Common myeloid progenitor, CD34-positive (primary cell): ENCODE measurements at regions not wholly inside any gene's neighbourhood (a gene's known extent, or its start where the extent isn't known, plus 50 kb on each side); places are given as distances from the start of the nearest gene placed in this dataset.

Source experiments
- CTCF ChIA-PET: fragments of 350-600 bp; sonication (Branson Sonifier 250); formaldehyde crosslinking; loops from one replicate; lab custom pipeline; 2021; ENCODE audit warnings: antibody characterized with exemption; lab: Charles Lee
- POLR2A ChIA-PET: fragments of 350-600 bp; sonication (Branson Sonifier 250); formaldehyde crosslinking; loops from one replicate; lab custom pipeline; 2021; ENCODE audit warnings: antibody characterized with exemption; lab: Charles Lee
- DNase-seq, 3 donors: peaks; one replicate each; pipeline versions ENCODE4 v3.0.0 to v3.0.0-alpha.2; 2013
- H3K27ac ChIP-seq, 2 experiments: 1 replicate in 1 of 2; 2 replicates in 1 of 2; pipeline ENCODE4 v1.7.0; 2013; ENCODE audit warnings: inconsistent platforms in 2 of 2, low read length in 2 of 2, mild to moderate bottlenecking in 2 of 2, low read depth in 1 of 2, moderate library complexity in 1 of 2; ENCODE audit not compliant: severe bottlenecking in 2 of 2, insufficient read depth in 1 of 2, poor library complexity in 1 of 2
- H3K27me3 ChIP-seq, 5 experiments: replicated peaks in 2 of 5; 1 replicate in 3 of 5; 2 replicates in 2 of 5; pipeline versions ENCODE4 v1.6.1 to v1.7.0; 2013; ENCODE audit warnings: low read length in 4 of 5, mild to moderate bottlenecking in 2 of 5, moderate library complexity in 2 of 5, inconsistent platforms in 1 of 5; ENCODE audit not compliant: insufficient read depth in 5 of 5, control insufficient read depth in 4 of 5
- H3K36me3 ChIP-seq, 4 experiments: 1 replicate in 2 of 4; 2 replicates in 2 of 4; pipeline versions ENCODE4 v1.6.1 to v1.7.0; 2013; ENCODE audit warnings: low read length in 3 of 4, control low read depth in 1 of 4, mild to moderate bottlenecking in 1 of 4; ENCODE audit not compliant: control insufficient read depth in 4 of 4, insufficient read depth in 4 of 4
- H3K4me1 ChIP-seq, 4 experiments: 1 replicate in 3 of 4; 2 replicates in 1 of 4; pipeline versions ENCODE4 v1.6.1 to v1.7.1; 2013; ENCODE audit warnings: low read length in 3 of 4, mild to moderate bottlenecking in 3 of 4, control low read depth in 1 of 4, inconsistent platforms in 1 of 4, moderate library complexity in 1 of 4; ENCODE audit not compliant: control insufficient read depth in 4 of 4, insufficient read depth in 4 of 4; ENCODE audit errors: control extremely low read depth in 1 of 4
- H3K4me3 ChIP-seq, 7 experiments: 1 replicate in 4 of 7; 2 replicates in 3 of 7; pipeline versions ENCODE4 v1.5.1 to v1.7.0; 2013; ENCODE audit warnings: mild to moderate bottlenecking in 7 of 7, low read length in 6 of 7, moderate library complexity in 6 of 7, inconsistent platforms in 2 of 7, low read depth in 2 of 7, control low read depth in 1 of 7; ENCODE audit not compliant: insufficient read depth in 4 of 7, control insufficient read depth in 1 of 7; ENCODE audit errors: extremely low read depth in 1 of 7
- H3K9me3 ChIP-seq, 5 experiments: 1 replicate in 4 of 5; 2 replicates in 1 of 5; pipeline versions ENCODE4 v1.6.1 to v1.7.1; 2013; ENCODE audit warnings: low read length in 4 of 5, mild to moderate bottlenecking in 2 of 5, inconsistent platforms in 1 of 5, low read depth in 1 of 5, moderate library complexity in 1 of 5; ENCODE audit not compliant: control insufficient read depth in 4 of 5, insufficient read depth in 2 of 5; ENCODE audit errors: control extremely low read depth in 1 of 5
- WGBS: methylation state at CpG from one replicate; pipeline ENCODE4 v1.1.5; 2013; ENCODE audit not compliant: insufficient coverage; 5-methylcytosine and 5-hydroxymethylcytosine counted together

DNA sequence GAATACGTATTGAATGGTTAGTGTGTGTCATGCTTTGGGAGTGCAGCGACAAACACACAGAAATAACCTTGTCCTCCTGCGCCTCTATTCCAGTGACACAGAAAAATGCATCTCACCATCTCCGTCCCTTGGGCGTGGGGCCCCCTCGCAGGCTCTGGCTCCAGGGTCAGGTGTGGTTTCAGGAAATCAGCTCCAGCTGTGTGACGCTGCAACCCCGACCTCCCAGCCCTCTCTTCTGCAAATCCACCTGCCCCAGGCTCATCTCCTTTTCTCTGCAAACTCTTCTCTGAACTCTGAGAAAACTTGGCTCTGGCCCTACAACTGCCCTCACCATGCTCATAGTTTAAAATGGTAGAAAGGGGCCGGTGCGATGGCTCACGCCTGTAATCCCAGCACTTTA is 51.3 kb upstream of the ZNF536 start:
- no peak overlapping the region for H3K27ac ChIP-seq
- ChIA-PET CTCF (no interaction called here), POLR2A (no interaction called here)
- H3K4me3 ChIP-seq = no peak overlapping the region
- H3K36me3 ChIP-seq = no peaks in the 10 kb centered on the region
- peaks cover 0 to 6% (median 0%) of the 10 kb centered on the region in 5 experiments for H3K9me3 ChIP-seq
- no peak for DNase-seq
- peaks cover 0 to 6% (median 2%) of the 10 kb centered on the region in 5 experiments for H3K27me3 ChIP-seq
- WGBS = 85% methylated on average over 9 of the region's 11 CpGs
- no peaks in the 10 kb centered on the region for H3K4me1 ChIP-seq
